SK-N-SH (cell line): ENCODE measurements at regions not wholly inside any gene's neighbourhood (a gene's known extent, or its start where the extent isn't known, plus 50 kb on each side); places are given as distances from the start of the nearest gene placed in this dataset.

Source experiments
- RFX5 ChIP-seq: IDR thresholded peaks from 2 replicates; pipeline ENCODE4 v1.6.1; 2012; ENCODE audit warnings: mild to moderate bottlenecking, improper control_type of control experiment, low read length
- TF ChIP-seq, protein P1 (sequence below): fragments of 200-600 bp; sonication (generic); IDR thresholded peaks from 2 replicates; pipeline ENCODE4 v1.6.1; 2017; ENCODE audit warnings: antibody characterized with exemption, mild to moderate bottlenecking, moderate library complexity

DNA sequence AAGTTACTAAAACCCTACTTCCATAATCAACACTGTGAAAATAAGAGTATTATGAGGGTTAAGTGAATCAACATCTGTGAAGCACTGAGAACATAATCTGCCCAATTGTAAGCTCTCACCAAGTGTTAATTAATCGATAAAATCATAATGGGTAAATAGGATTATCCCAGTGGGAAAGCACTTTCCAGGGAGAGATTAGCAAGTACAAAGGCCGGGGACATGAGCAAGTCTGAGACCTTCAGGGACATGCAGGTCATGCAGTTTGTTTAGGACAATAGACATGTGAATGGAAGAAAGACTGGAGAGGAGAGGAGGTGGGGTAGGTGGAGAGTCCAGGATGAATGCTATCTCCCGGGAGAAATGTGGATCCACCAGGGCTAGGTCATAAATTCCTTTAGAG, 57.8 kb upstream of the FIBIN start:
- TF ChIP-seq RFX5 = no peak
- TF ChIP-seq, protein P1, sequence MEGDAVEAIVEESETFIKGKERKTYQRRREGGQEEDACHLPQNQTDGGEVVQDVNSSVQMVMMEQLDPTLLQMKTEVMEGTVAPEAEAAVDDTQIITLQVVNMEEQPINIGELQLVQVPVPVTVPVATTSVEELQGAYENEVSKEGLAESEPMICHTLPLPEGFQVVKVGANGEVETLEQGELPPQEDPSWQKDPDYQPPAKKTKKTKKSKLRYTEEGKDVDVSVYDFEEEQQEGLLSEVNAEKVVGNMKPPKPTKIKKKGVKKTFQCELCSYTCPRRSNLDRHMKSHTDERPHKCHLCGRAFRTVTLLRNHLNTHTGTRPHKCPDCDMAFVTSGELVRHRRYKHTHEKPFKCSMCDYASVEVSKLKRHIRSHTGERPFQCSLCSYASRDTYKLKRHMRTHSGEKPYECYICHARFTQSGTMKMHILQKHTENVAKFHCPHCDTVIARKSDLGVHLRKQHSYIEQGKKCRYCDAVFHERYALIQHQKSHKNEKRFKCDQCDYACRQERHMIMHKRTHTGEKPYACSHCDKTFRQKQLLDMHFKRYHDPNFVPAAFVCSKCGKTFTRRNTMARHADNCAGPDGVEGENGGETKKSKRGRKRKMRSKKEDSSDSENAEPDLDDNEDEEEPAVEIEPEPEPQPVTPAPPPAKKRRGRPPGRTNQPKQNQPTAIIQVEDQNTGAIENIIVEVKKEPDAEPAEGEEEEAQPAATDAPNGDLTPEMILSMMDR = no peak
